OCI-LY1 (cell line): ENCODE measurements at regions not wholly inside any gene's neighbourhood (a gene's known extent, or its start where the extent isn't known, plus 50 kb on each side); places are given as distances from the start of the nearest gene placed in this dataset.

Source experiments
- EZH2 ChIP-seq: fragments of 200-600 bp; sonication (generic), shearing (Covaris generic); IDR thresholded peaks from 2 replicates; pipeline ENCODE4 v1.8.0; 2017; ENCODE audit warnings: borderline replicate concordance, mixed run types, mild to moderate bottlenecking, antibody characterized with exemption, low read length, moderate library complexity, mixed read lengths
- TF ChIP-seq, protein P1 (sequence below): fragments of 200-600 bp; sonication (generic), shearing (Covaris generic); IDR thresholded peaks from 2 replicates; pipeline ENCODE4 v1.5.1; 2017; ENCODE audit warnings: mild to moderate bottlenecking, antibody characterized with exemption, low read length, moderate library complexity, mixed read lengths

DNA sequence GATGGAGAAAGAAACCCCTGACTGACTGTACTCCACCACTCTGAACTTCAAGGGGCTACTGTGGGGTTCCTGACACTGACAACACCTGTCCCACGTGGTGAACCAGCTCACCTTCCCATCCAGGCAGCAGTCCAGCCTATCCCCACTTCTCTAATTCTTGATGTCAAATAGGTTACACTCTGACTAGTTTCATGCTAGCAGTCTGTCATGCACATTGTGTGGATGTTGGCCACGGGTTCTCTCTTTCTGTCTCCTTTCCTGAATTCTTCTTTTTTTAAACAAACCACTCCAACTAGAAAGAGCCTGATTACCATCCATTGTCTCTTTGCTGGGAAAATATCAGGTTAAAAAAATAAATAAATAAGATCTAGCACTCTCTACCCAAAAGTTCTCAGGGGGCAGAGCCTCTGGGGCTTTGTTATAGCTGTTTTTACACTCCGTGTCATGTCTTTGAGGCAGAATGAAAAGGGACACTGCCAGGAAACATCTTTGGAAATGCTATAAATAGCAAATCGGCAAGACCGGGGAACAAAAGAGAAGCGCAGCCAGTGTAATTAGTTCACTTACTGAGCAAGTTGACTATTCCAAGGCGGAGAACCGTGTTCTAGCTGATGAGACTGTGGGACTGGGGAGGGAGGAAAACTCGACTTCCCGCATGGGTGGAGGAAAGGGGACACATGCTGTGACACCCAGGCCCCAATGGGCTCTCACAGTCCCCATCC is 356.1 kb downstream of the OMA1 start:
- no peak for TF ChIP-seq EZH2
- TF ChIP-seq, protein P1, sequence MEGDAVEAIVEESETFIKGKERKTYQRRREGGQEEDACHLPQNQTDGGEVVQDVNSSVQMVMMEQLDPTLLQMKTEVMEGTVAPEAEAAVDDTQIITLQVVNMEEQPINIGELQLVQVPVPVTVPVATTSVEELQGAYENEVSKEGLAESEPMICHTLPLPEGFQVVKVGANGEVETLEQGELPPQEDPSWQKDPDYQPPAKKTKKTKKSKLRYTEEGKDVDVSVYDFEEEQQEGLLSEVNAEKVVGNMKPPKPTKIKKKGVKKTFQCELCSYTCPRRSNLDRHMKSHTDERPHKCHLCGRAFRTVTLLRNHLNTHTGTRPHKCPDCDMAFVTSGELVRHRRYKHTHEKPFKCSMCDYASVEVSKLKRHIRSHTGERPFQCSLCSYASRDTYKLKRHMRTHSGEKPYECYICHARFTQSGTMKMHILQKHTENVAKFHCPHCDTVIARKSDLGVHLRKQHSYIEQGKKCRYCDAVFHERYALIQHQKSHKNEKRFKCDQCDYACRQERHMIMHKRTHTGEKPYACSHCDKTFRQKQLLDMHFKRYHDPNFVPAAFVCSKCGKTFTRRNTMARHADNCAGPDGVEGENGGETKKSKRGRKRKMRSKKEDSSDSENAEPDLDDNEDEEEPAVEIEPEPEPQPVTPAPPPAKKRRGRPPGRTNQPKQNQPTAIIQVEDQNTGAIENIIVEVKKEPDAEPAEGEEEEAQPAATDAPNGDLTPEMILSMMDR = no peak
